HG03139 (cell line): ENCODE measurements at regions not wholly inside any gene's neighbourhood (a gene's known extent, or its start where the extent isn't known, plus 50 kb on each side); places are given as distances from the start of the nearest gene placed in this dataset.
"Not testable (repeated sequence)": the region's sequence is repeated elsewhere in the genome, so short reads cannot be mapped to it uniquely, and the experiment has no call there.

Experiments used
- ATAC-seq: cut with Tn5 transposase; IDR thresholded peaks from one replicate; pipeline ENCODE4 v1.9.1; 2021; ENCODE audit not compliant: unreplicated experiment

DNA sequence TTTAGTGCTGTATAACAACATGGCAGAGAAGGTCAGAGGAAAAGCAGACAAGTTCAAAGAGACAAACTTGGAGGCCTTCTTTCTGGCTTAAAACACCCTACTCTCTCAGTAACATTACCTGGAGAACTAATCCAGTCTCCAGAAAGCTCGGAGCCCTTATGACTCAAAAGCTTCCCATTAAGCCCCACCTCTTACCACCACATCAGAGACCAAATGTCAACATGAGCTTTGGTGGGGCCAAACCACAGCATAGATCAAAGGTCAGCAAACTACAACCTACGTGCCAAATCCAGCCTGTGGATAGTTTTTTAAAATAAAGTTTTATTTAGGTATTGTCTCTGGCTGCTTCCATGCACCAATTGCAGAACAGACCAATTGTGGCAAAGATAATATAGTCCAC, 589.9 kb downstream of the DNAH5 start:
- ATAC-seq: no peak

DNA sequence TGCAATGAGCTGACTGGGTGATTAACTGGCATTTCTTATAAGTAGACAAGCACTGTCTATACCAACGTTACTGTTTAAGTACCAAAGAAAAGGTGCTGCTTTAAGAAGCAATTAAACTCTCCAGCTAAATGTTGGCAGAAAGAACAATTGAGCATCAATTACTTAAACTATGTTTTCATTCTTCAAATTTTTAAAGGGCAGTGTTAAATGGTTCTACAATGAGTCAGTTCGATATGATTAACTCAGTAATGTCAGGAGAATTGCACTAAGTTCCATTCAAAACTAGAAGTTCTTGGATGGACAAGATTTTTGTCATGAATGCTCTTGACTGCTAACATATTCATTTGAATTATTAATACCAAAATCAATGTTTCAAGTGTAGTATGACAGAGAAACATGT, 593.7 kb downstream of the DNAH5 start:
- no peak for ATAC-seq

- no peak for ATAC-seq
Observed at GRCh38 chr5:13348568-13348967, 595.9 kb downstream of the DNAH5 start.

DNA sequence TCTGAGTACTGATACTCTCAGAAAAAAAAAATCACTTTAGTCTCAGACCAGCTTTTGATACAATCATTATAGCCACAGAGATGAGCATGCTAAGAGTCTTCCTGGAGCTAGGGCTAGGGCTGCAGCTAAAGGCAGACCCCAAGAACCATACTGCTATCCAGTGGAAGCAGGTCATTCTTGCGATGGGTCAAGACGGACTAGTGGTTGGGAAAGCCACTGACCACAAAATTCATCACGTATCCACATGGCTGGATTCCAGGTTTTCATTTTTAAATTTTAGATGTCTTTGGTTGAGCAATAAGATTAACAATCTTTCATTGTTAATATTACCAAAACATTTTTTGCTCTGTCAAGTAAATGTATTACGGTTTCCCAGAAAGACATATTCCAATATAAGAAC, 598.1 kb downstream of the DNAH5 start:
- ATAC-seq: no peak

DNA sequence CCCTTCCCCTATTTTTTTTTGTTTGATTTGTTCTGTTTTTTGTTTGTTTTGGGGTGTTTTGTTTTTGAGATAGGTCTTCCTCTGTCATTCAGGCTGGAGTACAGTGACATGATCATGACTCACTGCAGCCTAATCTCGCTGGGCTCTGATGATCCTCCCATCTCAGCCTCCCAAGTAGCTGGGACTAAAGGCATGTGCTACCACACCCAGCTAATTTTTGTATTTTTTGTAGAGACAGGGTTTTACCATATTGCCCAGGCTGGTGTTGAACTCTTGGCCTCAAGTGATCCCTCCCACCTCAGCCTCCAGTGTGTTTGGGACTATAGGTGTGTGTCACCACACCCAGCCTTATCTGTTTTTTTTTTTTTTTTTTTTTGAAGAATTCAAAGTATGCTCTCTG, 605.4 kb downstream of the DNAH5 start:
- no peak for ATAC-seq

GRCh38 chr5:13335026-13335425, 609.5 kb downstream of the DNAH5 start:
- ATAC-seq: not testable (repeated sequence)

- no peak for ATAC-seq
Observed at GRCh38 chr5:13331585-13331984, 612.9 kb downstream of the DNAH5 start.

- no peak for ATAC-seq
Observed at GRCh38 chr5:13328316-13328715, 616.2 kb downstream of the DNAH5 start.

DNA sequence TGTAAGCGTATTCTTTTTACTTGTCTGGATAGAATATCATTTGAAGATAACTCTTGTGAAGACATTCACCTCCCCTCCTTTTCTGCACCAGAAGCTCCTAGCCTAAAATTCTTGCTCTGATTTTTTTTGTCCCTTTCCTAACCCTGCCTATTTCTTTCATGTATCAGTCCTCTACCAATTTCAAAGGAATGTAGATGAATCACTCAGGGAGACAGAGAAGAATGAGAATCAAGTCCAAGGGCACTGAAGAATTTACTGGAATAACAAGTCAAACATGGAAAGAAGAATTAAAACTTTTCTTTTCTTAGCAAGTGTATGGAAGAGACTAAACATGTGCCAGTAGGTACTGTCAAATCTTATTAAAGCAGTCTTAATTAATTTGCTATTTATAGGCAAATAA, 618.7 kb downstream of the DNAH5 start:
- ATAC-seq: no peak

GRCh38 chr5:13322769-13323168, 621.7 kb downstream of the DNAH5 start:
- ATAC-seq: no peak

DNA sequence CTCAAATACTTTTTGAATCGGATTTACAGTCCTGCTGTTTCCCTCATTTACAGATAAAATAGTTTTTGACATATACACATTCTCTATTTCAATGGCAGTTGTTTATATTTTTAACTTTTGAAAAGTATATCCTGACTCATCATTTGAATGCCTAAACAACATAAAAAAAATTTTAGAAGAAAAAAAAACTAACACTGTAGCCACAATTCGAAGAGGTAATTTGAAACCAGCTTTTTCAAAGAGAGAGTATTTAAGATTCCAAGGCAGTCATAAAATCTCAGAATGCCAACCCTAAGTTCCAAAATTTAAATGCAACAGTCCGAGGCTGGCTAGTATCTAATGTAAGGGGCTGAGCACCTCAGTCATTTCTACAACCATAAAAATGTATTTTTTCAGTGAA, 626.8 kb downstream of the DNAH5 start:
- no peak for ATAC-seq

DNA sequence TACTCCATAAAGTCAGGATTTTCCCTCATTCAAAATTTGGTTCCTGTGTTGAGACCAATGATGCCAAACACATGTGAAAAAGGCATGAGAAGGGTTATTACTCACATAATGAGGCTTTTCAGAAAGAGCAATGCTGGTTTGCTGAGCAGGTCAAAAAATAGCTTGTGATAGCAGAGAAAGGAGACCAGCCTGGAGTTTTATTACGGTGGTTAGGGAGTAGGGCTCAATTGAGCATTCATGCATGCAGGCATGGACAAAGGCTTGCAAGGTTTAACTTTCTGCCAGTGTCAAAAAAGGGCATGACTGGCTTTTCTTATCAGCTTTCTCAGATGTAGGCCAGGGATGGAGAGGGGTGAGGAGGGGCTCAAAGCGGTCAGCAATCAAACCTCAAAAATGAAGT, 628.3 kb downstream of the DNAH5 start:
- ATAC-seq: no peak

DNA sequence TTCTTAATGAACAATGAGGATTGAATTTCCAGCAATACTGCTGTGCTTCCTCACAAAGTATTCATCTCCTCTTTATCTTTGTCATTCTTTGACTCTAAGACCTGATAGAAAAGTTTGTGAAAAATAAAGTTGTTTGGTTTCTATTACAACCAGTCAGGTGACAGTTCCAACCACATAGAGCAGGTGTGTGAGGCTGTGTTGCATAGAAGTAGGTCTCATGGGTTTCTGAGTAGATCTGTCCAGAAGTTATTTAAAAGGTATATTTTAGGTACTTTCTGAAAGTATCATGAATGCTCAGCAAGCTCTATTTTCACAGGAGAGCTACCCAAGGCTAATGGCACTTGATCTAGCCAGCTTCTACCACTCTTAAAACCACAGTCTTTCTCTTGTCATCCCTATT, 637.0 kb downstream of the DNAH5 start:
- no peak for ATAC-seq

- no peak for ATAC-seq
Observed at GRCh38 chr5:13303445-13303844, 641.0 kb downstream of the DNAH5 start.

- ATAC-seq: no peak
Observed at GRCh38 chr5:13278811-13279210, 665.7 kb downstream of the DNAH5 start.

DNA sequence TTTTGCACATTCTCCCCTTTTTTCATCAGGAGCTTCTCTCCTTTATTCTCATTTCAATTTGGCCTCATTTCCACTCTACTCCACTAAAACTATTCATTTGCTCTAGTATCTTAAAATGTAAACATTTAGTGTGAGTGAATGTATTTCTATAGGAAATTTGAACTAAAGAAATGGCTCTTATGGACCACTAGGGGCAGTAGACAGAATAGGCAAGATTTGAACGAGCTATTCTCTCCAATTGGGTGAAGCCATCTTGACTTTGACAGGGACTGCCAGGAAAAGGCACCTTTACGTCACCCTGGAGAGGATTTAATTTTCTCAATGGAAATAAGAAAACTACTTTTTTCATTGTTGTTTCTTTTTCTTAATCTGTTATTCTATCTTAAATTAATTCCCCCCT, 666.3 kb downstream of the DNAH5 start:
- no peak for ATAC-seq

DNA sequence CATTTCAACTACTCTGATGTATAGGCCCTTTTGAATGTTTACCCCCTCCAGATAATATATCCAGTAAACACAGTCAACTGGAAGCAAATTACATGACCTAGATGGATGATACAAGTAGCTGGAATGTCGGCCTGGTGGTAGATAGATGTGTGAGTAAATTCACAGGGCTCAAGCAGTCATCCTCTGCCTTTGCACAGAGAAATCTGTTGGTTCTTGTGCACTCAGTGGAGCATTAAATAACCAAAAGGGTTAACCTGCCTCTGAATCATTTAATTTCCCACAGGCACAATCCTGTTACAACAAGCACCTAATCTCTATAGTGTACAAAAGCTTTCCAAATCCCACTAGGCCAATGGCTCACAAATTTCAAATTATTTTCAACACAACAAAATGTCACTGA, 668.3 kb downstream of the DNAH5 start:
- no peak for ATAC-seq

DNA sequence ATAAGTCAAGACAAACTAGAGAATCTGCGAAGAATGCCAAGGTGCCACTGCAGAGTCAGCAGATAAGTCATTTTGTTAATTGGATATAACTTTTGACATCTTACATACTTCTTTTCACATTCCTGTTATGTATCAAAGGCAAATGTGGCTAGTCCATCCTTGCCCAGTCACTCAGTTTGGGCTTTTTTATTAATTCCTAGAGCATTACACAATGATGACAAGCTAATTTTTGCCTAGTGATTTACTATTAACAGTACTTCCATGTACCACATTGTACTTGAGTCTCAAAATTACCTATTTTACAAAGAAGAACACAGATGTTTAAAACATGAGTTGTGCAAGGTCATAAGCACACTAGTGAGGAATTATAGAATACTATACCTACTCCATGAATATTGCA, 680.8 kb downstream of the DNAH5 start:
- no peak for ATAC-seq

- no peak for ATAC-seq
Observed at GRCh38 chr5:13253111-13253510, 691.4 kb downstream of the DNAH5 start.

- ATAC-seq: no peak
Observed at GRCh38 chr5:13252699-13253098, 691.8 kb downstream of the DNAH5 start.

GRCh38 chr5:13251623-13252376, 692.7 kb downstream of the DNAH5 start:
- no peak for ATAC-seq

GRCh38 chr5:13250464-13251291, 693.8 kb downstream of the DNAH5 start:
- ATAC-seq: no peak
